ENCODE measurements at regions not wholly inside any gene's neighbourhood (a gene's known extent, or its start where the extent isn't known, plus 50 kb on each side); places are given as distances from the start of the nearest gene placed in this dataset.
A peak's percentile ranks its signal among the peaks of the same experiment; 100 is the strongest.

DNA sequence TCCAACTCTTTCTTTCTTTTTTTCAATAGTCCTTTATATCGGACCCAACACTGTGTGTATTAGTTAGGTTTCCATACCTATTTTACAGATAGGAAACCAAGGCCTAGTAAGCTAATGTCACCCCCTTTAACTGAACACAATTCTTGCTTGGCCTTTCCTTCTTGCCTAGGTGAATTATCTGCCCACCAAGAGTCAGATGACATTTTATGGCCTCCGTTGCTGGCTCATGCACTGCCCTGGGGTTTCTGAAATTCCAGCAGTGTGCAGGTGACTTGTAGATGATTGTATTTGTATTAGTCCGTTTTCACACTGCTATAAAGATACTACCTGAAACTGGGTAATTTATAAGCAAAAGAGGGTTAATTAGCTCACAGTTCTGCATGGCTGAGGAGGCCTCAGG is 293.8 kb downstream of the GAS1 start:
- no peaks in the 10 kb centered on the region for H3K36me3 ChIP-seq (ENCODE audit: control insufficient read depth, insufficient read depth, low read length)
- WGBS (ENCODE audit: insufficient coverage), result no CpG with 5 or more reads among the region's 3 CpGs
- DNase-seq, result no peak
- H3K27me3 ChIP-seq (ENCODE audit: control insufficient read depth, insufficient read depth, low read length), result no peaks in the 10 kb centered on the region
- peaks cover 2% of the 10 kb centered on the region for H3K4me1 ChIP-seq (ENCODE audit: control insufficient read depth, insufficient read depth, low read length)
- H3K4me3 ChIP-seq (ENCODE audit: low read length), result no peak overlapping the region
- H3K27ac ChIP-seq (ENCODE audit: low read length), result no peak overlapping the region
- no peaks in the 10 kb centered on the region for H3K9me3 ChIP-seq (replicated peaks; ENCODE audit: control insufficient read depth, low read depth, low read length)

DNA sequence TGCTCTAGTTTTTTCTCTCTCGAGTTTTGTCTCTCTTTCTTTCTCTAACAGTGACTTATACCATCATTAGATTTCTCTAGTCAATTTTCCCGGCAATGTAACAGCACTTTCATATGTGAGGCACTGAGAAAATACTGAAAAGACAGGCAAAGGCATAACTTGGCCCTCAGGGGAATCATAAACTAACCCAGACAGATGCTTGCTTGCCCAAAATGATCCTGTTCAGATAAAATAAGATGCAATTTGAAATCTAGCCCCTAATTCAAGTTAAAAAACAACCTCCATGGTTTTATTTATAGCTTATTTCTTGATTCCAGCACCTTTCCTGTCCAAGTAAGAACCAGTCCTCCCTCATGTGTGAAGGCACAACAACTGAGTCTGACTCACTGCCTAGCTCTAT is 294.6 kb downstream of the GAS1 start:
- Histone ChIP-seq H3K4me3 (ENCODE audit: low read length) (no peak overlapping the region), H3K27ac (ENCODE audit: low read length) (no peak overlapping the region), H3K27me3 (ENCODE audit: control insufficient read depth, insufficient read depth, low read length) (no peaks in the 10 kb centered on the region), H3K4me1 (ENCODE audit: control insufficient read depth, insufficient read depth, low read length) (peaks cover 2% of the 10 kb centered on the region), H3K36me3 (ENCODE audit: control insufficient read depth, insufficient read depth, low read length) (no peaks in the 10 kb centered on the region), H3K9me3 (replicated peaks; ENCODE audit: control insufficient read depth, low read depth, low read length) (no peaks in the 10 kb centered on the region)
- WGBS (ENCODE audit: insufficient coverage), result 40% methylated on average over 1 of the region's 2 CpGs
- DNase-seq, result peak; percentile 69

DNA sequence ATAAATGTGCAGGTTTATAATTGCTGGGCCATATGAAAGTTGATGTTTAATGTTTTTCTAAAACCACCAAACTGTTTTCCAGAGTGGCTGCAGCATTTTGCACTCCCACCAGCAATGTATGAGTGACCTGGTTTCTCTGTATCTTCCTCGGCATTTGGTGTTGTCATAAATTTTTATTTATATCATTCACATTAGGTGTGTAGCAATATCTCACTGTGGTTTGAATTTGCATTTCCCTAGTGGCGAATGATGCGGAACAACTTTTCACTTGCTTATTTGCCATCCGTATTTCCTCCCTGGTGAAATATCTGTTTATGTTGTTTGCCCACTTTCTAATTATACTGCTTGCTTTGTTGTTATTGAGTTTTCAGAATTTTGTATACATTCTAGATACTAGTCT is 295.7 kb upstream of the TUT7 start:
- no peak for DNase-seq
- Histone ChIP-seq H3K4me1 (ENCODE audit: control insufficient read depth, insufficient read depth, low read length) (peaks cover 2% of the 10 kb centered on the region), H3K4me3 (ENCODE audit: low read length) (no peak overlapping the region), H3K27me3 (ENCODE audit: control insufficient read depth, insufficient read depth, low read length) (no peaks in the 10 kb centered on the region), H3K27ac (ENCODE audit: low read length) (no peak overlapping the region), H3K36me3 (ENCODE audit: control insufficient read depth, insufficient read depth, low read length) (no peaks in the 10 kb centered on the region), H3K9me3 (replicated peaks; ENCODE audit: control insufficient read depth, low read depth, low read length) (no peaks in the 10 kb centered on the region)
- WGBS (ENCODE audit: insufficient coverage), result no CpG with 5 or more reads among the region's 4 CpGs

DNA sequence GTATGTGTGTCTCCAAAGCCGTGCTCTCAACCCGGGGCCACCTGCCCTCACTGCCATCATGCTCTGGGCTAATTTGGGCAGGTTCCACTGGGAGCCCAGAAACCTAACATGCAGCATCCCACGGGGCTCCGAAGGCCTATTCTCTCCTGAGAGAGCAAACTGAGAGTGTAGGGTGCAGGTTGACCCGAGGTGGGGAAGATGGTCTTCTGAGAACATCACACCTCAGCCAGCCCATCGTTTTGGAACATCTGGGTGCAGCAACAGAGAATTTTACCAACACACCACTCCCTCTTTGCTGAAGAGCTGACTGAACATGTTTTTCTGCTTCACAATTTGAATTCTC is 294.6 kb upstream of the TUT7 start:
- Histone ChIP-seq H3K9me3 (replicated peaks; ENCODE audit: control insufficient read depth, low read depth, low read length) (no peaks in the 10 kb centered on the region), H3K36me3 (ENCODE audit: control insufficient read depth, insufficient read depth, low read length) (no peaks in the 10 kb centered on the region), H3K4me3 (ENCODE audit: low read length) (no peak overlapping the region), H3K27me3 (ENCODE audit: control insufficient read depth, insufficient read depth, low read length) (no peaks in the 10 kb centered on the region), H3K27ac (ENCODE audit: low read length) (no peak overlapping the region), H3K4me1 (ENCODE audit: control insufficient read depth, insufficient read depth, low read length) (peaks cover 2% of the 10 kb centered on the region)
- 71% methylated on average over 1 of the region's 6 CpGs for WGBS (ENCODE audit: insufficient coverage)
- no peak for DNase-seq

DNA sequence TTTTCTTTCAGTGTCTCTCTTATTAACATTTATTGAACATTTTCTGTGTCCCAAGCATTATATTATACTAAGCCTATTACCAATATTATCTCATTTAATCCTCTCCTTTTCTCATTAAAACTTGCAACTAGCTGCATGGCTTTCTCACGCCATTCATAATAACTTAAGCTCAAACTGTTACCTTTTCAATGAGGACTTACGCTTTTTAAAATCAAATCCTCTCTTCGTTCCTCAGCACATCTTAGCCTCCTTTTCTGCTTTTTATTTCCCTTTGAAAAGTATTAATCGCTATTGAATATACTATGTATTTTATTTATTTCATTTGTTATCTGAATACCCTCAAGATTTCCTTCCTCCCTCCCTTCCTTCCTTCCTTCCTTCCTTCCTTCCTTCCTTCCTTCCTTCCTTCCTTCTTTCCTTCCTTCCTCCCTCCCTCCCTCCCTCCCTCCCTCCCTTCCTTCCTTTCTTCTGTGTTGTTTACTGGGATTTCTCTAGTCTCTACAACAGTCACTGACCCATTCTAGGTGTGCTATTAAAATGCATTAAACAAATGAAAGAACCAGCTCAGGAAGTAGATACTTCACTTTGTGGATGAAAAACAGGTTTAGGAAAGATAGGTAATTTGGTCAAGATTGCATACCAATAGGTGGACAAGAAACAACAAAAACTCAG is 294.1 kb upstream of the TUT7 start:
- WGBS (ENCODE audit: insufficient coverage), result 100% methylated on average over 1 of the region's 4 CpGs
- DNase-seq, result no peak
- Histone ChIP-seq H3K27me3 (ENCODE audit: control insufficient read depth, insufficient read depth, low read length) (no peaks in the 10 kb centered on the region), H3K9me3 (replicated peaks; ENCODE audit: control insufficient read depth, low read depth, low read length) (no peaks in the 10 kb centered on the region), H3K4me3 (ENCODE audit: low read length) (no peak overlapping the region), H3K27ac (ENCODE audit: low read length) (no peak overlapping the region), H3K36me3 (ENCODE audit: control insufficient read depth, insufficient read depth, low read length) (no peaks in the 10 kb centered on the region), H3K4me1 (ENCODE audit: control insufficient read depth, insufficient read depth, low read length) (peaks cover 2% of the 10 kb centered on the region)

DNA sequence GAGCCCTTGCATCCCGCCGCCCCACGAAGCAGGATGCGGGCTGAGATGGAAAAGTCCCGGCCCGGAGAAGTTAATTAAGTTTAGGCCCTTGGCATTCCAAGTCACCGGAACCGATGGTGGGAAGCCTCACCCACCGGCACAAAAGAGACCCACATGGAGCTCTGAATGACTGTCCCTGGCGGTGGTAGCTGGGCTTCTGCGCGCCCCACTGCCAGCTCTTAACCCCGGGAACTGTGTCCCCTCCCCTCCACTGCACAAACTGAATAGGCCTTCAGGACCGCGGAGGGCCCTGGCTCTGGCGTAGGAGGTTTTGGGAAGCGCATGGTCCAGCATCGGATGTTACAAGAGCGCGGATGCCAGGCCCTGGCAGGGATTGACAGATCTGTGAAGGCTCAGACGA is 291.1 kb upstream of the TUT7 start:
- Histone ChIP-seq H3K27me3 (ENCODE audit: control insufficient read depth, insufficient read depth, low read length) (no peaks in the 10 kb centered on the region), H3K36me3 (ENCODE audit: control insufficient read depth, insufficient read depth, low read length) (no peaks in the 10 kb centered on the region), H3K4me3 (ENCODE audit: low read length) (no peak overlapping the region), H3K27ac (ENCODE audit: low read length) (no peak overlapping the region), H3K9me3 (replicated peaks; ENCODE audit: control insufficient read depth, low read depth, low read length) (no peaks in the 10 kb centered on the region), H3K4me1 (ENCODE audit: control insufficient read depth, insufficient read depth, low read length) (no peaks in the 10 kb centered on the region)
- DNase-seq, result no peak
- WGBS (ENCODE audit: insufficient coverage), result 90% methylated on average over 16 of the region's 21 CpGs

DNA sequence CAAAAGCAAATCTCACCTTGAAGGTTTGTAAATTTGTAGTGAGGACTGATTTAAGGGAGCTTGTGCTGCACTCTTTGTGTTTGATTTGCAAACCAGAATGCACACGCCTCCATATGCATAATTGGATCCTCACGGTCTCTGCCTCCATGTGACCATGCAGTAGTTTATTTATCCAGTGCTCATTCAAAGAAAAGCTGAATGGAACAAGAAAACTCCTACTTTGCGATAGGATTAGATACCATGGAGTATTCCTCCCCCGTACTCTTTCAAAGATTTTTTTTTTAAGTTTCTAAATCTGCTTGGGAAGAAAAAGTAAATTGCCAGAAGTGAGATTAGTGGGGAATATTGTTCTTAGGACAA is 290.4 kb upstream of the TUT7 start:
- Histone ChIP-seq H3K36me3 (ENCODE audit: control insufficient read depth, insufficient read depth, low read length) (no peaks in the 10 kb centered on the region), H3K4me3 (ENCODE audit: low read length) (no peak overlapping the region), H3K9me3 (replicated peaks; ENCODE audit: control insufficient read depth, low read depth, low read length) (no peaks in the 10 kb centered on the region), H3K27ac (ENCODE audit: low read length) (no peak overlapping the region), H3K4me1 (ENCODE audit: control insufficient read depth, insufficient read depth, low read length) (no peaks in the 10 kb centered on the region), H3K27me3 (ENCODE audit: control insufficient read depth, insufficient read depth, low read length) (no peaks in the 10 kb centered on the region)
- 65% methylated on average over 2 of the region's 4 CpGs for WGBS (ENCODE audit: insufficient coverage)
- no peak for DNase-seq

DNA sequence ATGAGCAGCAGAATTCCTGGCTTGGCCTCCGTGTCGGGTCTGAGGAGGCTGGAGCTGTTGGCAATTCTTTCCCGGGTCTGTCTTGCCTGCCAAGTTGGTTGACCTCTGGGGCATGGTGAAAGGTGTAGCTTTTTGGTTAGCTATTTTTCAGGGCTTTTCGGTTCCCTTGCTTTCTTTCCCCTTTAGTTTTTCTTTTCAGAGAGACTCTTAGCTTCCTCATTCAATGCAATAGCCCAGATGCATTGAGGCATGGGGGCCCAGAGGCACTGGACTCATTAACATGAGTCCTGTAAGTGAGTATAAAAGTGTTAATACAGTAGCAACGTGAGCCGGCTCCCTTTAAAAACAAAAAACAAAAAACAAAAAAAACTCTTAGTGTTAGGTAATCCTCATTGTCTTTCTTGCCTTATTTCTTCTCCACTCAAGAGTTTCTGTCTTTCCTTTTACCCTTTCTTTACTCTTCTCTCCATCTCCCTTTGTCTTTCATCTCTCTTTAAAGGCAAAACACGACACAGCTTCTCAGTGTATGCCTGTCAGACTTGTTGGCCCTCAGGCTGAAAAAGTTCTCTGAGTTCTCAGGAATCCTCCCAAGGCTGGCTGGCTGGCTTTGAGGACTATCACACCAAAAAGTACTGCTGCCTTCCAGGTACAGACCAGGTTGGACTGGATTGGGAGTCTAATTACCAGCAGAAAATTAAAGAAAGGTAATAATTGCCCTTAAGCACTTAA is 289.9 kb upstream of the TUT7 start:
- H3K4me1 ChIP-seq (ENCODE audit: control insufficient read depth, insufficient read depth, low read length), result no peaks in the 10 kb centered on the region
- no peaks in the 10 kb centered on the region for H3K9me3 ChIP-seq (replicated peaks; ENCODE audit: control insufficient read depth, low read depth, low read length)
- DNase-seq, result no peak
- 65% methylated on average over 3 of the region's 7 CpGs for WGBS (ENCODE audit: insufficient coverage)
- no peak overlapping the region for H3K4me3 ChIP-seq (ENCODE audit: low read length)
- H3K36me3 ChIP-seq (ENCODE audit: control insufficient read depth, insufficient read depth, low read length), result no peaks in the 10 kb centered on the region
- no peaks in the 10 kb centered on the region for H3K27me3 ChIP-seq (ENCODE audit: control insufficient read depth, insufficient read depth, low read length)
- H3K27ac ChIP-seq (ENCODE audit: low read length), result no peak overlapping the region

DNA sequence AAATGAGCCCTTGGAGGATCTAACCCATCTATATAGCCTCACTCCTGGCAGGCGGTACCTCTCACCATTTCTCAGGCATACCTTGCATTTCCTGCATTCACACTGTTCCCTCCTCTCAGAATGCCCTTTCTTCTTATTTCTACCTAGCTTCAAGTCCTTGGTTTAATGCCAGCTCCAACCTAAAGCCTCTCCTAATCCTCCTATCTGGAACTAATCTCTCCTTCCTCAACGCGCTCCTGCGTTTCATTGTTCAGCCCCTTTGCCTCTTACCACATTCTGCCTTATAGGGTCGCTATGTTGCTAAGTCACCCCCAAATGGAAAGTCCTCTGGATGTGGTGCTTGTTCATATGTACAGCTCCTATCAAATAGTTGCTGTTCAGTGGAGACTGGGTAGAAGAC is 288.5 kb upstream of the TUT7 start:
- Histone ChIP-seq H3K27me3 (ENCODE audit: control insufficient read depth, insufficient read depth, low read length) (no peaks in the 10 kb centered on the region), H3K36me3 (ENCODE audit: control insufficient read depth, insufficient read depth, low read length) (no peaks in the 10 kb centered on the region), H3K4me1 (ENCODE audit: control insufficient read depth, insufficient read depth, low read length) (no peaks in the 10 kb centered on the region), H3K27ac (ENCODE audit: low read length) (no peak overlapping the region), H3K9me3 (replicated peaks; ENCODE audit: control insufficient read depth, low read depth, low read length) (no peaks in the 10 kb centered on the region), H3K4me3 (ENCODE audit: low read length) (no peak overlapping the region)
- WGBS (ENCODE audit: insufficient coverage), result 88% methylated on average over 1 of the region's 5 CpGs
- no peak for DNase-seq

DNA sequence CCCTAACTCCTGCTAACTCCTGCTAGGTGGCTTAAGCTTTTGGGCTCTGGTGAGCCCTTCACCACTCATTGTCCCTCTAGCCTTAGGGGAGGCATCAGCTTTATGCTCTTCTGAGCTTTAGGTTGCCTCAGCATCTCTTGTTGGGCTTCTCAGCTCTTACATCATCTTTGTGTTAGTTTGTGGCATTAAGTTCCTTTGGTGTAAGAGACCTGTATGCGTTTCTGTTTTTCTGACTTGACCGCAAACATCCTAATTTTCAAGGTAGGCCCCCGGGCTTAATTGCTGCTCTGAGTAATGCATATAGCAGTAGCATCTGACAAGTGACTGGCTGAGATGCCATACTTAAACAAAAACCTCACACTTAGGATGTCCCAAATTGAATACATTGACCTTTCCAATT is 287.8 kb upstream of the TUT7 start:
- Histone ChIP-seq H3K9me3 (replicated peaks; ENCODE audit: control insufficient read depth, low read depth, low read length) (no peaks in the 10 kb centered on the region), H3K27ac (ENCODE audit: low read length) (no peak overlapping the region)
- no CpG with 5 or more reads among the region's 3 CpGs for WGBS (ENCODE audit: insufficient coverage)

More for the DNA sequence above, 287.8 kb upstream of the TUT7 start:
- no peak for DNase-seq
- Histone ChIP-seq H3K4me3 (ENCODE audit: low read length) (no peak overlapping the region), H3K36me3 (ENCODE audit: control insufficient read depth, insufficient read depth, low read length) (no peaks in the 10 kb centered on the region), H3K27me3 (ENCODE audit: control insufficient read depth, insufficient read depth, low read length) (no peaks in the 10 kb centered on the region), H3K4me1 (ENCODE audit: control insufficient read depth, insufficient read depth, low read length) (no peaks in the 10 kb centered on the region)
